COR-L47 (cell line): ENCODE measurements at regions not wholly inside any gene's neighbourhood (a gene's known extent, or its start where the extent isn't known, plus 50 kb on each side); places are given as distances from the start of the nearest gene placed in this dataset.

Experiments
- DNase-seq: peaks from one replicate; lab custom pipeline; 2025; lab: John Stamatoyannopoulos, UW

DNA sequence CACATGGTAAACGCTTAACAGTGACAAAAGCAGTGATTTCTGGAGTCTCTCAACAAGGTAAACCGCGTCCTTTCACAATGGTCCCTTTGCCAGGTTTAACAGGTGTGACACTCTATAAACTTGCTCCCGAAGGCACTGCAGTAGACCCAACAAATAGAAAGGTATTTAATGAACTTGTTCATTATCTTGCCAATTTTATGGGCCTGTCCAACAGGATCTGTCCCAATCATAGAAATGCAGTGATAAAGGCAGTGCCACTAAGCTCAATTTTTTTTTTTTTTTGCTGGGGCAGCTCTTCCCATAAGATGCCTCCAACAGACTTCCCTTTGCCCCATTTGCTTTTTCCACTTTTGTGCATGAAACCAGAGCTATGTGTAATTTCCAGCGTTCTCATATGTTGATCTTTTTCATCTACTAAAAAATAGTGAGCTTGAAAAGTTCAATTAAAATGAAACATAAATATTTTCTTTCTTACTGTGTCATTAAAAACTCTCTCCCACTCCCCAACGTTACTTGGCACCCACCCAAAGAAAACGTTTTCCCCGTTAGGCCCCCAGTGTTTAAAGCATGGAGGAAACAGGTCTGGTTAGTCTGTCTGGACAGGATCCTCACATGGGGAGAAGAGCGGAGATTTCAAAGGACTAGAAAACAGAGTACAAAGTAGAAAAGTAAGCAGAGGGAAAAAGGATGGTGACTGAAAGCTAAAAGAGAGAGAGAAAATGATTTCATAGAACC lies 80.9 kb upstream of the SPATA31D4 start:
- DNase-seq: no peak

DNA sequence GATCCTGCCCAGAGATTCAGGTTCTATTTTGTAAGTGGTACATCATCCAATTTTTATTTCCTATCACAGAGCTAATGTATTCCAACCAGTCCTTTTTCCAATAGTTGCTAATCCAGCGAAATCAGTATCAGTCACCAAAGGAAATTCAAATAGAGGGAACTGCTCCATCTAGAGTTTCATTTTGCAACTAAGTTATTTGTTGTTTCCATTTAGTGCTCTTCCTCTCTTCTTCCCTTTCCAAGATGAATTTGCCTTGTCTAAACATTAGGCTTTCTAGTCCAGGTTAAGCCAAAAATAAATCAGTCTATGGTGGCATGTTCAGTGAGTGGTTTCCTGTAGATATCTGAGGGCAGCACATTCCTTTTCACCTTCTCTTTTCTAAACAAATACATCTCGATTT lies 79.8 kb upstream of the SPATA31D4 start:
- DNase-seq: peak; percentile 11

GRCh38 chr9:81849631-81850259 lies 78.5 kb upstream of the SPATA31D4 start:
- no peak for DNase-seq

- DNase-seq: no peak
Measured at GRCh38 chr9:81850724-81851123, 77.5 kb upstream of the SPATA31D4 start.

GRCh38 chr9:81851340-81851739 lies 76.9 kb upstream of the SPATA31D4 start:
- no peak for DNase-seq

DNA sequence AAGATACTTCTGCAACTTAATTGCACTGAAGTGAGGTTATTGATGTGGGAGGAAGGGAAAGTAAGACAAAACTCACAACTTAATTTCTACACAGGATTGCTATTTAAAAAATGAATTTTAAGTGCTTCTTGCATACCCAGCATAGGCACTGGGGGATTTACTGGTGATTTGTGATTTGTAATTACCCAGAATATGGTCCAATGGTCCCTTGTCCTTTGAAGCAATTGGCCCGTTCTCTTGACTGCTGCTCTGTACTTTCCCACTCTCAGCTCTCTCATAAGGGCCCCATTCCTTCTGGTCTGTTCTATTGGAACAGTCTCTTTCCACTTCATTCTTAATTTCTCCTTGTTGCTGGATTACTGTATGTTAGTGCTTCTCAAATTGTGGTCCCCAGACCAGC lies 75.4 kb upstream of the SPATA31D4 start:
- no peak for DNase-seq

GRCh38 chr9:81855538-81855937 lies 72.7 kb upstream of the SPATA31D4 start:
- DNase-seq: no peak

DNA sequence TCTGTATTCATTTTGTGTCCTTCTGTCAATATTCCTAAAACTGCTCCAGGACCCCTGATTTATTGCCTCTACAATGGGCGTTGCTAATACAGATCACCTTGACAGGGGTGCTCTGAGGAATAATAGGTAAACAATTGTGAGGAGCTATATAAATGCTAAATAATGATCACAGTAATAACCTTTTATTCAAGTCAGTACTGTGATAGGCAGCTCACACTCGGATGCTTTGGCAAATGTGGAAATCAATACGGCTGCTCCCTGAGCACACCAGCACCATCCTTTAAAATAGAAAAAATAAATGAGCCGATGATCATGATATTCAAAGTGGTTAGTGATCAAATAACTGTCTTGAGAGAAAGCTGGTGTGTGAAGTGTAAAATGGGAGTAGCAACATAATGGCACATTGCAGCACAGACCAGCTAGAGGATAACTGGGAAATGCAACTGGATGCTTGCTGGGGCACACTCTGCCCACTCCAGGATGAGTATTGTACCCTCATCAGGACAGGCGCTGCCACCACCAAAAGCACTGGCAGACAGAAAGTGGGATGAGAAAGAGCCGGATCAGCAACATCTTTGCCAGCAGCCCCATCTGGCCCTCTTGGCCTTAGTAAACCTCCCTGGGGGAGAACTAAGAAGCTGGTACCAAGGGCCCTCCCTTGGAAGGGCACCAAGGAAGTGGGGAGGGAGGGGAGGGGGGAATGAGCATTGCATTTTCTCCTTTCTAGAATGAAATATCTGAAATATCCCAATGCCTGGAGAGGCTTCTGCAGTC lies 69.4 kb upstream of the SPATA31D4 start:
- DNase-seq: no peak

- no peak for DNase-seq
Measured at GRCh38 chr9:81860581-81860980, 67.6 kb upstream of the SPATA31D4 start.

- no peak for DNase-seq
Measured at GRCh38 chr9:81861644-81862043, 66.6 kb upstream of the SPATA31D4 start.

DNA sequence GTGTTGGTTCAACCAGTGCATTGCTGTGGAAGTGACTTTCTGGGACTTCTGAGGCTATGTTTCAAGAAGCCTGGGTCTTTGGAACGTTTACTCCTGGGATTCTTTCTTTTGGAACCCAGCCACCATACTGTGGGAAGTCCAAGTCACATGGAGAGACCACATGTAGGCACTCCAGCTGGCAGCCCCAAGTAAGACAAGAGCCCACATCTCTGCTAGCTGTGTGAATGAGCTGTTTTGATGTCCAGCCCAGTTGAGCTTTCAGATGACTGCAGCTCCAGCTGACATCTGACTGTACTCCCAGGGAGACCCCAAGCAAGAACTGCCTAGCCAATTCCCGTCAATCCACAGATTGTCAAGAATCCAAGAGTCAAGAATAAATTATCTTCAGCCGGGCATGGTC lies 60.1 kb upstream of the SPATA31D4 start:
- no peak for DNase-seq

DNA sequence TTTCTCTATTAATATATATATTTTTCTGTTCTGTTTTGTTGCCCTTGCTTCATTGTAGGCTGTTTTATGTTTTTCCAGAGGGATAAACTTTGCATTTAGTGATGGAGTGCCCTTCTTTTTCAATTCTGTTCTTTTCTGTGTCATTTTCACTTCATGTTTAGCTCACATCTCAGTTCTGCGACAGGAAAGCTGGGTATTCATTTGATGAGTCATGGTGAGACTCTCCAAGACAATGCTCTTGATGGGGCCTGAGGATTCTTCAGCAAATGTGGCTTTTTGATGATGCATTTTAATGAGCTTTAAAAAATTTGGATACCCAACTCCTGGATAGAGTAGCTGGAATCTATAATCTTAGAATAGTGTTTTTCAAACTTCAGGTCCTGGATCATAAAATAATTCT lies 56.5 kb upstream of the SPATA31D4 start:
- DNase-seq: no peak

GRCh38 chr9:81874250-81874649 lies 54.0 kb upstream of the SPATA31D4 start:
- DNase-seq: no peak

DNA sequence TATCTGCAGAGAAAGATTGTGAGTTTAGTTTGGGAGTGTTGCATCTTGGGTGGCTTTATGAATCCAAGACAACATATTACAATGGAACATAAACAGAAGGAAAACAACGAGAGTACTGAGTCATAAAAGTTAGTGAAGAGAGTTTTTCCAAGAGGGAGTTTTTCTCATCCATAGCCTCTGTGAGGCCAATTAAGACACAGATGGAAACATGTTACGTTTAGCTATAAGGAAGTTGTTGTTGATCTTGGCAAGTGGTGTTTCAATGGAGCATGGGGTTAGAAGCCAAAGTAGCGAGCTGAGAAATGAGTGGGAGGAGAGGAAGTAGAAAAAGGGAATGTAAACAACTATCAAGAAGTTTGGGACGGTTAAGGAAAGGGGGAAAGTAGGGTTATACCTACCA lies 53.3 kb upstream of the SPATA31D4 start:
- no peak for DNase-seq

DNA sequence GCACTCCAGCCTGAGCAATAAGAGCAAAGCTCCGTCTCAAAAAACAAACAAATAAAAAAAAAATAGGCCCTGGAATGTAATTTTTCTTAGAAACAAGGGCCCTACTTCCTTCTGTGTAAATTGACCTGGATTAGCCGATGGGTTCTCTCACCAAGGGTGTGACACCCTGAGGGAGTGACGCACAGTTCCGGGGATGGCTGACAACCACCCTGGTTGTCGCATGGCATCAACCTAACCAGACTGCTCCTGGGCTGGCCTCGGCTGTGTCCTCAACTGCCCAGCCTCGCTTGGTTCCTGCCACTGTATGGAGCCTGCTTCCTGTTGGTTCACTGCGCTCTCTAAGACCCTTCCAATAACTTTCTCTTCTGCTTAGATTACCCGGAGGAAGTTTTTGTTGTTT lies 51.2 kb upstream of the SPATA31D4 start:
- no peak for DNase-seq
